HepG2 (cell line): ENCODE measurements at regions not wholly inside any gene's neighbourhood (a gene's known extent, or its start where the extent isn't known, plus 50 kb on each side); places are given as distances from the start of the nearest gene placed in this dataset.

Source experiments
- ETS1 ChIP-seq: sonication (generic); formaldehyde crosslinking; IDR thresholded peaks from 2 replicates; pipeline ENCODE4 v1.4.0; 2020; ENCODE audit warnings: missing genetic modification reagents
- ETV5 ChIP-seq: IDR thresholded peaks from 2 replicates; pipeline ENCODE4 v1.6.1; 2018; ENCODE audit warnings: missing biosample characterization, missing genetic modification reagents, inconsistent platforms, borderline replicate concordance
- FLYWCH1 ChIP-seq: sonication (generic); formaldehyde crosslinking; IDR thresholded peaks from 2 replicates; pipeline ENCODE4 v1.8.1; 2023; ENCODE audit warnings: mild to moderate bottlenecking, missing genetic modification reagents
- HMGXB4 ChIP-seq, 2 experiments: sonication (generic) in 1 of 2; formaldehyde crosslinking in 1 of 2; IDR thresholded peaks; 2 replicates each; pipeline versions ENCODE4 v1.4.0 to v1.6.1; 2018 to 2020; ENCODE audit warnings: missing genetic modification reagents in 2 of 2, borderline replicate concordance in 1 of 2, low read depth in 1 of 2, mild to moderate bottlenecking in 1 of 2, missing biosample characterization in 1 of 2
- HNRNPLL ChIP-seq: fragments of 200-400 bp; formaldehyde crosslinking; IDR thresholded peaks from 2 replicates; pipeline ENCODE4 v1.6.1; 2017; ENCODE audit warnings: mild to moderate bottlenecking, low read depth, low read length; ENCODE audit not compliant: poor library complexity, severe bottlenecking
- HOMEZ ChIP-seq: IDR thresholded peaks from 2 replicates; pipeline ENCODE4 v1.6.1; 2016; ENCODE audit warnings: low read depth
- KDM2A ChIP-seq: sonication (generic); formaldehyde crosslinking; IDR thresholded peaks from 2 replicates; pipeline ENCODE4 v1.4.0; 2020; ENCODE audit warnings: low read depth, missing genetic modification reagents, borderline replicate concordance
- KLF12 ChIP-seq: sonication (generic); formaldehyde crosslinking; IDR thresholded peaks from 2 replicates; pipeline ENCODE4 v1.4.0; 2020; ENCODE audit warnings: missing genetic modification reagents, borderline replicate concordance
- LCORL ChIP-seq, 2 experiments: fragments of 450-650 bp in 1 of 2; sonication (generic) in 1 of 2; formaldehyde crosslinking in 1 of 2; IDR thresholded peaks; 2 replicates each; pipeline versions ENCODE4 v1.5.0 to v1.6.1; 2017 to 2020; ENCODE audit warnings: antibody characterized with exemption in 1 of 2, missing genetic modification reagents in 1 of 2
- SIX1 ChIP-seq: sonication (generic); formaldehyde crosslinking; IDR thresholded peaks from 2 replicates; pipeline ENCODE4 v1.4.0; 2020; ENCODE audit warnings: missing genetic modification reagents, borderline replicate concordance
- TOPORS ChIP-seq: sonication (generic); formaldehyde crosslinking; IDR thresholded peaks from 2 replicates; pipeline ENCODE4 v1.8.0; 2023; ENCODE audit warnings: mild to moderate bottlenecking, missing genetic modification reagents
- ZBTB43 ChIP-seq: sonication (generic); formaldehyde crosslinking; conservative IDR thresholded peaks from 2 replicates; pipeline ENCODE4 v1.4.0; 2020; ENCODE audit warnings: missing genetic modification reagents
- ZBTB7B ChIP-seq: sonication (generic); formaldehyde crosslinking; IDR thresholded peaks from 2 replicates; pipeline ENCODE4 v1.4.0; 2020; ENCODE audit warnings: missing genetic modification reagents
- ZNF12 ChIP-seq: sonication (generic); formaldehyde crosslinking; IDR thresholded peaks from 2 replicates; pipeline ENCODE4 v1.5.0; 2020; ENCODE audit warnings: missing genetic modification reagents
- ZNF331 ChIP-seq: sonication (generic); formaldehyde crosslinking; IDR thresholded peaks from 2 replicates; pipeline ENCODE4 v1.4.0; 2020; ENCODE audit warnings: missing genetic modification reagents
- ZNF333 ChIP-seq: sonication (generic); formaldehyde crosslinking; IDR thresholded peaks from 2 replicates; pipeline ENCODE4 v1.4.0; 2020; ENCODE audit warnings: mild to moderate bottlenecking, missing genetic modification reagents, borderline replicate concordance
- ZNF501 ChIP-seq: sonication (generic); formaldehyde crosslinking; IDR thresholded peaks from 2 replicates; pipeline ENCODE4 v1.5.1; 2020; ENCODE audit warnings: mild to moderate bottlenecking, moderate library complexity, missing genetic modification reagents
- ZNF580 ChIP-seq: IDR thresholded peaks from 2 replicates; pipeline ENCODE4 v1.6.1; 2016; ENCODE audit warnings: low read depth, borderline replicate concordance
- ZNF607 ChIP-seq: sonication (generic); formaldehyde crosslinking; IDR thresholded peaks from 2 replicates; pipeline ENCODE4 v1.5.1; 2020; ENCODE audit warnings: missing genetic modification reagents, mild to moderate bottlenecking, borderline replicate concordance

- peak; percentile 41 to 55; a peak in 2 of 4 replicates for TF ChIP-seq HMGXB4 (CRISPR knock-in tag; IDR thresholded peaks at IDR 0.05; ENCODE audit: borderline replicate concordance in 1 of 2, low read depth in 1 of 2)
- peak; percentile 33; the same call in 1 of the 2 replicates for TF ChIP-seq ZNF331 (CRISPR knock-in tag)
- peak; percentile 51; the same call in 1 of the 2 replicates for TF ChIP-seq ZNF607 (CRISPR knock-in tag)
- no peak for TF ChIP-seq KLF12 (CRISPR knock-in tag)
- TF ChIP-seq ZNF580 (CRISPR knock-in tag): peak; percentile 36; the same call in 1 of the 2 replicates
- TF ChIP-seq ETS1 (CRISPR knock-in tag): no peak
- TF ChIP-seq ETV5 (CRISPR knock-in tag): 0 out of 2 replicates have a peak, but pooled peaks have one; percentile 20
- TF ChIP-seq TOPORS (CRISPR knock-in tag): 0 out of 2 replicates have a peak, but pooled peaks have one; percentile 29
- TF ChIP-seq ZBTB43 (CRISPR knock-in tag): no peak
- TF ChIP-seq ZBTB7B: 0 out of 2 replicates have a peak, but pooled peaks have one; percentile 28
- peak; percentile 84 for TF ChIP-seq ZNF501 (CRISPR knock-in tag)
- TF ChIP-seq ZNF12 (CRISPR knock-in tag): 0 out of 2 replicates have a peak, but pooled peaks have one; percentile 25
- TF ChIP-seq KDM2A: peak; percentile 50
- TF ChIP-seq FLYWCH1: no peak
- TF ChIP-seq SIX1 (CRISPR knock-in tag): no peak
- peak; percentile 84 for TF ChIP-seq HNRNPLL
- no peak for TF ChIP-seq HOMEZ (CRISPR knock-in tag)
- no peak for TF ChIP-seq ZNF333 (CRISPR knock-in tag)
- no peak for TF ChIP-seq LCORL (IDR thresholded peaks at IDR 0.05)
- 0 out of 2 replicates have a peak, but pooled peaks have one; percentile 41 for TF ChIP-seq LCORL (CRISPR knock-in tag; IDR thresholded peaks at IDR 0.05)
Measured at GRCh38 chr2:106582148-106583143, 95.3 kb downstream of the CD8B2 start (continued).
